ENCODE measurements at regions not wholly inside any gene's neighbourhood (a gene's known extent, or its start where the extent isn't known, plus 50 kb on each side); places are given as distances from the start of the nearest gene placed in this dataset.
"Not testable (repeated sequence)": the region's sequence is repeated elsewhere in the genome, so short reads cannot be mapped to it uniquely, and the experiment has no call there.

GRCh38 chr1:4171480-4172450, 271.7 kb upstream of the C1orf174 start:
- DNase-seq: peak; percentile 61
- peak; percentile 43 for ATAC-seq (ENCODE audit: poor library complexity)
- intact Hi-C loops (cut with DNase I): no loop called here

GRCh38 chr1:4172644-4173599, 272.9 kb upstream of the C1orf174 start:
- no peak for DNase-seq
- no peak for ATAC-seq (ENCODE audit: poor library complexity)
- intact Hi-C loops (cut with DNase I): no loop called here

GRCh38 chr1:4173731-4174130, 273.7 kb upstream of the C1orf174 start:
- DNase-seq: no peak
- ATAC-seq (ENCODE audit: poor library complexity): no peak
- intact Hi-C loops (cut with DNase I): no loop called here

GRCh38 chr1:4174291-4175200, 274.5 kb upstream of the C1orf174 start:
- DNase-seq (no peak), ATAC-seq (ENCODE audit: poor library complexity) (no peak)
- intact Hi-C loops (cut with DNase I): no loop called here

- no peak for ATAC-seq (ENCODE audit: poor library complexity)
- no peak for DNase-seq
- intact Hi-C loops (cut with DNase I): no loop called here
These were observed 275.7 kb upstream of the C1orf174 start for GRCh38 chr1:4175566-4176405.

- no peak for ATAC-seq (ENCODE audit: poor library complexity)
- intact Hi-C loops (cut with DNase I): no loop called here
- no peak for DNase-seq
These were observed 276.8 kb upstream of the C1orf174 start for GRCh38 chr1:4176841-4177240.

- ATAC-seq (ENCODE audit: poor library complexity): no peak
- DNase-seq: no peak
- intact Hi-C loops (cut with DNase I): no loop called here
These were observed 277.5 kb upstream of the C1orf174 start for GRCh38 chr1:4177425-4178150.

- intact Hi-C loops (cut with DNase I): no loop called here
- DNase-seq: no peak
- no peak for ATAC-seq (ENCODE audit: poor library complexity)
These were observed 278.5 kb upstream of the C1orf174 start for GRCh38 chr1:4178501-4179113.

GRCh38 chr1:4179914-4180735, 280.1 kb upstream of the C1orf174 start:
- DNase-seq: no peak
- ATAC-seq (ENCODE audit: poor library complexity): no peak
- intact Hi-C loops (cut with DNase I): no loop called here

- intact Hi-C loops (cut with DNase I); ATAC-seq (ENCODE audit: poor library complexity); DNase-seq: not testable (repeated sequence)
These were observed 286.4 kb upstream of the C1orf174 start for GRCh38 chr1:4186486-4186885.

GRCh38 chr1:4203501-4203900, 303.4 kb upstream of the C1orf174 start:
- DNase-seq: no peak
- intact Hi-C loops (cut with DNase I): no loop called here
- no peak for ATAC-seq (ENCODE audit: poor library complexity)

- ATAC-seq (ENCODE audit: poor library complexity) (no peak), DNase-seq (no peak)
- intact Hi-C loops (cut with DNase I): no loop called here
These were observed 307.1 kb upstream of the C1orf174 start for GRCh38 chr1:4207183-4207582.

GRCh38 chr1:4207842-4208692, 308.0 kb upstream of the C1orf174 start:
- DNase-seq: no peak
- ATAC-seq (ENCODE audit: poor library complexity): no peak
- intact Hi-C loops (cut with DNase I): no loop called here

- no peak for DNase-seq
- intact Hi-C loops (cut with DNase I): no loop called here
- no peak for ATAC-seq (ENCODE audit: poor library complexity)
These were observed 310.0 kb upstream of the C1orf174 start for GRCh38 chr1:4210043-4210442.

GRCh38 chr1:4212796-4213195, 312.7 kb upstream of the C1orf174 start:
- DNase-seq (no peak), ATAC-seq (ENCODE audit: poor library complexity) (no peak)
- intact Hi-C loops (cut with DNase I): no loop called here
